Stimulated activated CD4-positive, alpha-beta T cell treated with anti-CD3 and anti-CD28 coated beads, Interleukin-12 subunit alpha, Interleukin-12 subunit beta, amount 100 ng/mL, for 4 hours (primary cell): ENCODE measurements at regions not wholly inside any gene's neighbourhood (a gene's known extent, or its start where the extent isn't known, plus 50 kb on each side); places are given as distances from the start of the nearest gene placed in this dataset.

Experiments used
- DNase-seq: peaks from one replicate; pipeline ENCODE4 v3.0.0-alpha.2; 2020

DNA sequence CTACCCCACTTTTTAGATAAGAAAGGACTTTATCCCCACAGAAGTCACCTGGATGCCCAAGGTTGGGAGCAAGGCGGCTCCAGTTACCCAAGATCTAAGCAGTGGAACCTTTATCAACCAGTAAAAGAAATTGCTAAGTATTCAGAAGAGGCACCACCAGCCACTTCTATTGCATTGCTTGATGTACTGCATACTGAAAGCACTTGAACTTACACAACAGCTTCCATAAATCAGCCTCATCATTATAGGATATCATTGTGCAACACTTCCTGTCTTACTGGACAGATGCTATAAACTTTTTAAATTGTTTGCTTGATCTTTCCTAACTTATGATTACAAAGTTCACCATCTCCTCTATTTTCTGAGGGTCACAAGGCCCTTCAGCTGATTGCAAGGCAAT lies 642.7 kb upstream of the CXADR start:
- DNase-seq = no peak

DNA sequence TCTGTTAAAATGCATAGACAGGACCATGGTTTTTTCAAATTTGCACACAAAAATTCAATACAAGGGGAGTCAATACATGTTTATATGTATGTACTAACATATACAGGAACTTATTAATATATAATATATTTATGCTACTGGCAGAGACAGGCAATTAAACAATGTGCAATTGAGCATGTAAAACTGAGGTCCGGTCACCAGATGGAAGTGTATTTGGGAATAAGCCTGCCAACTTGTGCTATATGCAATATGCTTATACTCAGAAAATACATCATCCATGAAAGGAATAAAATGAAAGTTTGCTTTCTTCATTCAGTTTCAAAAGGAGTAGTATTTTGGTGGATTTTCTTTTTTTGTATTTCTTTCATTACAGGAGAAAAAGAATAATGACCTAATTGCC lies 640.2 kb upstream of the CXADR start:
- no peak for DNase-seq

DNA sequence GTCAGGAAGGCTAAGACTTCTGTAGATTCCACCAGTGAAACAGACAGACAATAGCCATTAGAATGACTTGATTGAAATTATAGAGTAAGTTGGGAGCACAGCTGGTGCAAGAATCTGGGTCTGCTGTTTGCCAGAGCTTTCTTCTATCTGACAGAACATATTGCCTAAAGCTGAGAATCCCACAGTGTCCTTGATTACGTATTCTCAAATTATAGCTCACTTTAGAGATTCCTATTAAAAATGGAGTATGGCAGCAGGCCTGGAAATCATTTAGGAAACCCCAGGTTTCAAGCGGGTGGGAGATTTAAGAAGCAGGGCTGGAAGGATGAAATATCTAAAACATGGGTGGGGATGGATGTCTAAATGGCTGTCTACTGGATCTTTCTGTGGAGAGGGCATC lies 639.7 kb upstream of the CXADR start:
- DNase-seq = no peak

DNA sequence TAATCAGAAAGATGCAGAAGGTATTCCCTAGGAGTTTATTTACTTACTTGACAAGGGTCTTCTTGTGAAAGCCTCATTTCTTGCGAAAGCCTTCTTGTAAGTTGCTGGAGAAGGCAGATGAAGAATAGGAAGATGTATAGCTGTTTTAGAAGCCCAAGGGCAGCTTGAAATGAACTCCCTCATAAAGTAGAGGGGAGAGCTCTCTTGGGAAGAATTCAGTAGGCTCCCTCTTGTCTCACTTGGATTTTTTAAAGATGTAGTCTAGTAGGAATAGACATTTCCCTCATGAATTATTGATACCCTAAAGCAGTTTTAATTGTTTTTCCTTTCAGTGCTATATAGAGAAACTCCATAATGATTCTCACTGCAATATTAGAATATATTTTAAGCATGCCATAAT lies 639.2 kb upstream of the CXADR start:
- no peak for DNase-seq

DNA sequence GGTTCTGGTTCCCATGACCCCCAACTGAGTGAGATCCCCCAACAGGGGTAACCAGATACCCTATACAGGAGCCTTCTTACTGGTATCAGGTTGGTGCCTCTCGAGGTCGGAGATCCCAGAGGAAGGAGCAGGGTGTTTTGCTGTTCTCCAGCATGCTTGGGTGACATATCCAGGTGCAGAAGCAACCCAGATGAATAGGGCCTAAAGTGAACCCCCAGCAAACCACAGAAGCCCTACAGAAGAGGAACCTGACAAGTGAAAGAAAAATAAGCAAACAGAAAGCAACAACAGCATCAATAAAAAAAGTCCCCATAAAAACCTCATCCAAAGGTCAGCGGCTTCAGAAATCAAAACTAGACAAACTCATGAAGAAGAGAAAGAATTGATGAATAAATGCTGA lies 633.4 kb upstream of the CXADR start:
- no peak for DNase-seq

DNA sequence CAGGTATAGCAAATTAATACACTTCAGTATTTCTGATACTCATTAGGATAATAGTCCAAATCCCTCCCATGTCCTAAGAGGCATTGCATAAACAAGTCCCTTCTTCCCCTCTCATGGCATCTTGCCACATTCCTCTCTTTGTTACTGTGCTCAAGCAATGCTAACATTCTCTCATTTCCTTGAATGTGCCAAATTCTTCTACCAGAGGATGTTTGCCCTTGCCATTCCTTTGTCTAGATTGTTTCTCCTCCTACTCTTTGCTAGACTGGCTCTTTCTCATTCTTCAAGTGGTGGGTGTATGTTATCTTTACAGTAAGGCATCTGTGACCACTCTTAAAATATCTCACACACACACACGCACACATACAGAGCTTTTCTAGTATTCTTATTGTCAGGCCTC lies 621.0 kb upstream of the CXADR start:
- no peak for DNase-seq

DNA sequence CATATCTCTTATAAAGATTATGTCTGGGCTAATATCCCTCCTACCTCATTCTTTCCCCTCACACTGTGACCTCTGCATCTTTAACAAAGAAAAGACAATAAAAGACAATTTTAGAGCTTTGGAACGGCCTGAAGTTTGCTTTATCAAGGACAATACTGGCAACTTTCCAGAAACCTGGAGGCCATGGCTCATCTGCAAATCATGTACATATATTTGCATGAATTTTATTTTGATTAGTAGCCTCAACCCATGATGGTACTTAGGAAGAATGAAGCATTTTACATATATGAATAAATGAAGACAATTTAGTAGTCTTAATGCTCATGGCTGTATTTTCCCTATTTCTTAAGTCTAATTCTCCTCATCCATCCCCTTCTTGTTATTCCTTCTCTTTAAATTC lies 612.2 kb upstream of the CXADR start:
- no peak for DNase-seq

DNA sequence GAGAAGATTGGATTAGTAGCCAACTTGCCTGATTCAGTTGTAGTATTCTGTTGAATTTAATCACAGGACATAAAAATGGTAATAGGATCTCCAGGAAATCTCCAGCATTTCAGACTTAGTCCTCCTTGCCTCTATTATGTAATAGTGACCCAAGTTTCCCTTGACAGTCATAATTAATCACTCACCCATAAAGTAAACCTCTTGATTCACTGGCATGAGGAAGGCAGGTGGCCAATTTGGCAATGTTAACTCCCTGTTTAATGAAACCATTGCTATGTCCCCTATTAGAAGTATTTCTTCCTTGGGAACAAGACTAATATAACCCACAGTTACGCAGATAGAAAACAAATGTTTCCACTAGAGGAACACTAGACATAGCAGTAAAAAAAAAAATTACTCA lies 604.8 kb upstream of the CXADR start:
- no peak for DNase-seq

DNA sequence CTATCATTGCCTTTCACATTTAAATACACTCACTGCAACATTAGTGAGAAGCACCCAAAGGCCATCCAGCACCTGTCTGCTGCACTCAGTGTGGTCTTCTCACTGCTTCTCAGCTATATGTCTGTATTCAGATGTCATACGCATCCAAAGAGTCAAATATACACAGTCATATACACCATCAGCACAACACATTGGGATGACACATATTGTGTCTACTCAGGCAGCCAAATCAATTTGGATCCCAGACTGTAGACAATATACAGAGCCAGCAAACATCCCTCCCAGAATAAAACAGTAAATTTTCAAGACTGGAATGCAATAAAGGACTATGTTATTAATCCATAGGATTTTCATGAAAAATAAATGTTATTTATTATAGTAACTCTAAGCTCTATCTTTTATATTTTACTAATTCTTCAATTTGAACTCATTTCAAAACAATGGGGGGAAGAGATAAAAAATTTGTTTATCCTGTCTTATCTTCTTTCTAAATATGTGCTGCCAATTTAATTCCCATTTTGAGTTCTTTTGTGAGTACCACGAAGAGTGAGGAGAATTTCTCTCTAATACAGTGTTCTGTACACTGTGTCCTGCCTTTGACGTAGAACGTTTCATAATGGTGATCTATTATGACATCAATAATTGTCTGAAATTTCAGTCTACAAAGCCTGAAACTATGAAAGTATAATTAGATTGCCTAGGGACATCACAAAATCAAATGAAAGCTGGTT lies 602.2 kb upstream of the CXADR start:
- DNase-seq = no peak

DNA sequence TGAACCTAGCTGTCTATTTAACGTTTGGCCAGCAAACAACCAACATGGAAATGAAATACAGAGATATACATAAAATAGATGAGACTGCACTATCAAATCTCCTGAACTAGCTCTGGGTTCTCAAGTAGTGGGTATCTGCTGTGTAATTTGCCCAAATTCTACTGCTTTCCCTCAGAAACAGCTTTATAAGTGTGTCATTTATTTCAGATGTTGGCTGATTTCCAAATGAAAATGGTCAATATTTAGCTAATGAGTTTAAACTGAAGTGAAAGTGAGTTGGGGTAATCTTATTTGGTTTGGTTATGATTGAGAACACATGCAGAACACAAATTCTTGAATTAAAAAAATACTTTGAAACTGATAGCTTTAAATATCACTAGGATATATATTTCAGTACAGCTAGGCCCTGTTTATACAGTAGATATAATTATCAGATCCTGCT lies 601.7 kb upstream of the CXADR start:
- DNase-seq = no peak

DNA sequence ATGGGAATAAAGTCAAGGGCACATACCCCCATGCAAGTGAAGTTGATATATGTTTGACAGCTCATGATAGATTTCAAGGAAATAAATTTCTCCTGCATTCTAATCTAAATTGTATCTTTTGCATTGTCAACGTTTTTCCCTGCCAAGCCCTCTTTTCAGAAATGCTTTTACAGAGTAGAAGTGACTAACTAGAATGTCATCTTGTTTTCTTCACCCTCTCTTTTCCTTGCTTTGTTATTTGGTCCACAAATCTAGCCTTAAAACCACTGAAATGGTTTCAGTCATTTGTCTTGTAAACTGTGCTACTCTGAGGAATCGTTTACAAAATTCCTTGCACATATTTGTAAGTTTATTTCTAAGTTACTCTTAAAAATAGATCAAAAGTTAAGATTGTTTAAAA lies 600.8 kb upstream of the CXADR start:
- no peak for DNase-seq

DNA sequence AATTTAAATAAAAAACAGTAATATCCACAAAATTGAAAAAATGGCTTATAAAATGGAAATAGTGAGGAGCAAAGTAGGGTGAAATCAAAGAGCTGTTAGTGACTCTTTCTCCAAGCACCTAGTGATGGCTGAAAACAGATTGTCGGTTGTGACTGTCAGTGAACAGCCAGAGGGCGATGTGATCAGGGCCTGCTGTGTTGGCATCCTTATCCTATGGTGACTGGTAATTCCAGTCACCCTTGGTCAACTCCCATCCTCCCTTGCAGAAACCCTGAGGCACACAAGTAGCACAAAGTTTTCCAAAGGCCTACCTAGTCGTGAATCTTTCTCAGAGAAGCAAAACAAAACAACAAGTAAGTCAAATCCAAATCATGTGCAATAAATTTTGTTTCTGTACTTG lies 599.8 kb upstream of the CXADR start:
- no peak for DNase-seq

DNA sequence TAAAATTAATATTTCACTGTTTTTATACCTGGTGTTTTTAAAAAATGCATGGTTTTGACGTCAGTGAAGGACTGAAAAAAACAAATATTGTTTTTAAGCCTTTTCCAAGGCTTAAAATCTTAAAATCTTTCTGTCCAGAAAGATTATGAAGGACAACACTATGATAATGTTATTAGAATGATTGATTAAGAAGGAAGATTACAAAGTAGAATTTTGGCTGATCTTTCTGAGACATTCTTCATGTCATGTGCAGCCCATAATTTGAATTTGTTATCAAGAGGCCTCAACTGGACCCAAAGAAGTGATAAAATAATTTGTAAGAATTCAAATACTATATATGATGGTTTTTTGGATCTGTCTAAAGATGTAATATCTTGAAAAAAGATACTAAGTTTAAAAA lies 584.4 kb upstream of the CXADR start:
- DNase-seq = no peak

DNA sequence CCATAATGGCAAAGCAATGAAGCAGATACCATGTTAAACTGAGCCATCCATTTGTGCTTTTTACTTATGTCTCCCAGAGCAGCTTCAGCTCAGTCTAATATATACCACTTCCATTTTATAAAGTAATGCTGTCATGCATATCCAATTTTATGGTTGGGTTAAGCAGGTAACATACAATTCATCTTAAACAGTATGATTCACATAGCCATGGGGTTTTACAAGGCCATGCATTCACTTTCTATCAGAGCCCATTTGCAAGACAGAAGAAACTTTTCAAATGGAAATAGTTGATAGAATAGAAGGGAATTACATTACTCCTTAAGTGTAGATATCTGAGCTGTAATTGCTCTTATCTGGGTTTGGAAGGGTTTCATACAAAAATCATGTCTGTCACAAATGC lies 580.5 kb upstream of the CXADR start:
- DNase-seq = no peak

DNA sequence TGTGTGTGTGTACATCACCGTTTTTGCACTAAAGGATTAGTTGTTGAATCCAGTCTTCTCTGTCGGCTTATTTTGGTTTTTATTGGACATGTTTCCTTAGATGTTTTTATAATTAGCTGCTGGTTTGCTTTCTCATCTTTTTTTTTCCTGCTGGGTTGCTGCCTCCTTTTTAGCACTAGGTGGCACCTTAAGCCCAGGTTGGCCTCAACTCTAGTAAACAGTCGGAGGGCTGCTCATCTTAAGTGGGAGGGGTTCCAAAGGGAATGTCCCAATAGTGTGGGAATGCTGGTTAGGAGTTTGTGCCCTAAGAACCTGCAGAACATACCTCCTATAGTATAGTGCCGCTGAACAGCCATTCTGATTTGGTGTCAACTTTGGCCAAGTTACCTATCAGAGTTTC lies 570.1 kb upstream of the CXADR start:
- no peak for DNase-seq

DNA sequence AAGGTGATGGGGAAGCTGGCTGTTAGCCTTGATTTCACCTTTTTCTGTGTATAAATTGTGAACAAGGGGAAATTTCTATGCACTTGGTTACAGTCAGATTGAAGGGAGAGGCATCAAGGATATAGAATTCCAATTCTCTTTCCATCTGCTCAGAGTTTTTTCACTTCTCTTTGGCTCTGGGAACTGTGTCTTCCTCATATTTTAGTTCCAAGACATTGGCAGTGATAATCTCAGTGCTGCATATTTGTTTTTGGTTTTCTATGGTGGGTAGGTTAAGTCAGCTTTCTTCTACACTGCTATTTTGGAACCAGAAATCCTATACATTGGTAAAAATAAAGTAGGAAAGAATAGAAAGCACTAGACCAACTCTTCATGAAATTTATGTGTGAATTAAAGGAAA lies 569.6 kb upstream of the CXADR start:
- no peak for DNase-seq

DNA sequence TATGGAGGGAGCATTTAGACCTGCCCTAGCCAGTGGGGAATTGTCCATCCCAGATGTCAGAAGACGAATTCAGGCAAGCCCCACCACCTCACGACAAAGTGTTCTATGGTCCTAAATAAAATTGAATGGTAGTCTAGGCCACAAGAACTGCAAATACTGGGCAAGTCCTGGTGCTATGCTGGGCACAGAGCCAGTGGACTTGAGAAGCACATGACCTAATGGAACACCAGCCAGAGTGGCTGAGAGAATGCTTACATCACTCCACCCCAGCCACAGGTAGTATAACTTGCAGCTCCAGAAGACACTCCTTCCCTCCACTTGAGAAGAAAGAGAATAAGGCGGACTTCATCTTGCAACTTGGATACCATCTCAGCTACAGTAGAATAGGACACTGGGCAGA lies 567.3 kb upstream of the CXADR start:
- no peak for DNase-seq

DNA sequence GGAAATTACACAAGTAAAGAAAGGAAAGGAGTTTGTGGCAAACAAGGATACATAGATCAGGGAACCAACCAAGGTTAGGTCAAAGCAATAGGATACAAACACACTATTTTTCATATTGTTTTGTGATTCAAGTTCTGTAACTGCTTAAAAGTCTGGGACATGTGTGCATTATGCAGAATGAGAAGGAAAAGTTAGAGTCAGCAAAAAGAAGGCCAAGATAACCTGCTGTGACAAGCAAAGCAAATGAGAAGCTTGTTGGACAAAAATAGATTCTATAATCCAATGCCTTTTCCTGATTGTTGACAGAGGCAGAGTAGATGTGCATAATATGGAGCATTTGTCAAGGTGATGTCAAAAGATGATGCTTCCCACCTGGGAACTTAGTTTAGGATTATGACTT lies 556.0 kb upstream of the CXADR start:
- no peak for DNase-seq

DNA sequence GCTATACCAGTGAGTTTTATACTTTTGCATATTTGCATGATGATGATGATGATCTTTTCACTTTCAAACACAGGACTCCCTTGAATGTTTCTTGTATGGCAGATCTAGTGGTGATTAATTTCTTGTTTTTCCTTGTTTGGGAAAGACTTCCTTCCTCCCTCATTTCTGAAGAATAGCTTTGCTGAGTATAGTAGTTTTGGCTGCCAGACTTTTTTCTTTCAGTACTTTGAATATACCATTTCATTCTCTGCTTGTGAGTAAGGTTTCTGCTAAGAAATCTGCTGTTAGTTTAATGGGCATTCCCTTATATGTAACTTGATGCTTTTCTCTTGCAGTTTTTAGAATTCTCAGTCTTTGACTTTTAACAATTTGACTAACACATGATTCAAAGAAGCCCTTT lies 547.4 kb upstream of the CXADR start:
- no peak for DNase-seq

DNA sequence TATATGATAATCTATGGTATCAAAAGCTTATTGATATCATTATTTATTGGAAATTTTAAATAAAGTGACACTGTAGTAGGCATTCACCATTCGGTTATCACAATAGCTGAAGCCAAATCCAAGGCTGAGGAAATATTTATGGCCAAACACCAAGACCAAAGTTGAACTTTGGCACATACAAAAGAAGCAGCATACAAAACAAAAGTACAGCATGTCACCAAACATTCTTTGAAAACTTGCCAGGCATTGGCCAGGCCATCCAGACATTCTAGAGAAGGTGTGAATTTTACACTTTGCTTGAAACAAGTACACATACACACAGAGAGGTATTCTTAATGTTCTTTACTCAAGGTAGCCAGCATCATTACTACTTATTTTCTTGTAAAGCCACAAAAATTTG lies 544.4 kb upstream of the CXADR start:
- no peak for DNase-seq

DNA sequence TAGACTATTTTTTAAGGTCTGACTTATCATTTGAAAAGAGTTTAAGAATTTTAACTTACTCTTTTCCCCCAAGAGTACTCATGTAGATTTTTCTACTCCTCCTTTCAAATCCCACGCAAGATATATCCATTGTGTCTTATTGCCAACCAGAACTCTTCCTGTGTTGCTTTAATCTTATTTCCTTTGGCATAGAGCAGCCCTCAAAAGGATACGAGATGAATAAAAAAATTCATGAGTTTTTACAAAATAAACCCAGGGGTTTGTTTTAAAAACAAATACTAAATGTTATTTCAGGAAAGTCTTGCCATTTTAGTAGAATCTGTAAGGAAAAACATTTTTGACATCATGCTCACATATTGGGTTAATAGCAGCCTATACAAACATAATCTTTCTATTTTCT lies 543.2 kb upstream of the CXADR start:
- DNase-seq = no peak

DNA sequence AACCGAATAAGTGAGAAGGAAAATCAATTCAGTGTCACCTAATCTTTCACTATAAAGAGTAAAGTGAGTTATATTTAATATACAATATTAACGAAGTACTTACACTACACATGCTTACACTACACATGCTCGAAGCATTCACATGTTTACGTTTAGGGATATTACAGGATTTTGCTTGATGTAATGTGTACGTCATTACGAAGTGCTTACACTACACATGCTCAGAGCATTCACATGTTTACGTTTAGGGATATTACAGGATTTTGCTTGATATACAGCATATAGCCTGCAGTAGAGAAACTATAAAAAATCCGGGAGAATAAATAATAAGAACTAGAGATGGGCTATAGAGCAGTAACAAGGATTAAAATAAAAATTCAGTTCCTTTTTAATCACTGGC lies 538.8 kb upstream of the CXADR start:
- no peak for DNase-seq

DNA sequence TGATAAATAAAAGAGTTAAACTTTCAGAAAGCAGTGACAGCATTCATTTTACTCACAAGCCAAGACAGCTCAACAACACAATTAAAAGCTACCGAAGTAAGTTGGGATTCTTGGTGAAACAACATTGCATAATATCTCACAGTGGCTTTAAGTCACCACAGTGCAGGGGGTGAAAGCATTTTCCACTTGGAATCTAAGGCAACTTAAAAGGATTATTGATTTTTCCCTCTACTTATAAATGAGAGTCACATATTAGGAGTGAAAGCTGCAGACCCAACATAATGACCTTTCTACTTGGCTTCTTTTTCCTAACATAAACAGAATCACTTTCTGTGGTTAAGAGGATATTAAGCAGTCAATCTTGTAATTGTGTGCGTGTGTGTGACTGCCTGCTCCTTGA lies 536.6 kb upstream of the CXADR start:
- DNase-seq = no peak

DNA sequence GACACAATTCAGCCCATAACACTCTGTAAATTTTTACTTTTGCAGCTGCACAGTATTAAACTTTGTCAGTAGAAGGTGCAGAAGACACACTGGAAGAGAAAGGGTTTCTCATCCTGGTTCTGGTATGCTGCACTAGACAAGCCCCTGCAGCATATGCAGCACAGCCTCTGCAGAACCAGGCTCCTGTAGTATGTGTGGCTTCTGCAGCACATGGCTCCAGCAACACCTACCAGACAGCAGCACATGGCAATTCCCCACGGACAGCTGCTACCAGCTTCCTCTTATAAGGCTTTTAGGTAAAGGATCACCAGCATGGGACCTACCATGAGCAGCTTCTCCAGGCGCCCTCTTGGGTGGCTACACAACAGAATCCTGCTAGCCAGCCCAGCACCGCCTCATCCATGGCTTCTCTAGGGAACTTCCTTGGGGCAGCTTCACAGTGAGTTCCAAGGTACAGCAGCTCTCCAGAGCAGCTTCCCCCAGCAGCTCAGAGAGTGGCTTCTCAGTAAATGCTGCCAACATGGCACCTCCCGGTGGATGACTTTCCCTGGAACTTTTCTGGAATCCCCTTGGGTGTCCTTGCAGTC lies 534.4 kb upstream of the CXADR start:
- no peak for DNase-seq

DNA sequence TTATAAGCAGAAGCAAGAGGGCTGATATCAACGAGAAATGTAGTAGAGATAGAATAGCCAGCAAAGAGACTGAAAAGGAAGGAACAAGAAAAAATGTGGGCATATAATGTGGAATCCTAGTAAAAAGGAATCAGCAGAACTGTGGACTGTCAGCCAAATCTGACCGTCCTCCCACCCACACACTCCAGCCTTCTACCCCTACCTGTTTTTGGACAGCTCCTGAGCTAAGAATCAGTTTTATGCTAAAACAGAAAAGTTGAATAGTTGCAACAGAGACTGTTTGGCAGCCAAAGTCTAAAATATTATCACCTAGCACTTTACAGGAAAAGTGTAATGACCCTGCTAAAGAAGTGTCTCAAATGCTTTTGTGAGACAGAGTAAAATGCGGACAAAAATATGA lies 533.3 kb upstream of the CXADR start:
- DNase-seq = no peak
